Adipocyte (in vitro differentiated cells): ENCODE measurements at regions not wholly inside any gene's neighbourhood (a gene's known extent, or its start where the extent isn't known, plus 50 kb on each side); places are given as distances from the start of the nearest gene placed in this dataset.

ENCODE experiments used
- DNase-seq: peaks from one replicate; pipeline ENCODE4 v3.0.0-alpha.2; 2015; ENCODE audit warnings: low read depth
- H3K27me3 ChIP-seq: replicated peaks from 2 replicates; pipeline ENCODE4 v1.7.0; 2013; ENCODE audit warnings: mild to moderate bottlenecking, low read length, moderate library complexity; ENCODE audit not compliant: control insufficient read depth, insufficient read depth
- H3K36me3 ChIP-seq: 2 replicates; pipeline ENCODE4 v1.7.0; 2013; ENCODE audit warnings: low read length, mild to moderate bottlenecking, moderate library complexity; ENCODE audit not compliant: control insufficient read depth, insufficient read depth, severe bottlenecking
- H3K4me1 ChIP-seq: 2 replicates; pipeline ENCODE4 v1.7.0; 2013; ENCODE audit warnings: mild to moderate bottlenecking, low read length, moderate library complexity; ENCODE audit not compliant: control insufficient read depth, insufficient read depth
- H3K4me3 ChIP-seq: 2 replicates; pipeline ENCODE4 v1.7.0; 2013; ENCODE audit warnings: mild to moderate bottlenecking, low read length, moderate library complexity
- H3K9ac ChIP-seq: 2 replicates; pipeline ENCODE4 v1.7.0; 2013; ENCODE audit warnings: mild to moderate bottlenecking, low read length, moderate library complexity
- H3K9me3 ChIP-seq: 2 replicates; pipeline ENCODE4 v1.7.0; 2013; ENCODE audit warnings: mild to moderate bottlenecking, low read length, moderate library complexity; ENCODE audit not compliant: control insufficient read depth

GRCh38 chr3:146308682-146309081 is 57.8 kb upstream of the PLSCR4 start:
- H3K27me3 ChIP-seq: no peaks in the 10 kb centered on the region
- peak overlapping the region; percentile 76 for H3K4me3 ChIP-seq
- no peaks in the 10 kb centered on the region for H3K36me3 ChIP-seq
- peaks cover 10% of the 10 kb centered on the region for H3K9me3 ChIP-seq
- H3K4me1 ChIP-seq: peaks cover 28% of the 10 kb centered on the region
- peak overlapping the region; percentile 84 for H3K9ac ChIP-seq
- DNase-seq: peak; percentile 70

DNA sequence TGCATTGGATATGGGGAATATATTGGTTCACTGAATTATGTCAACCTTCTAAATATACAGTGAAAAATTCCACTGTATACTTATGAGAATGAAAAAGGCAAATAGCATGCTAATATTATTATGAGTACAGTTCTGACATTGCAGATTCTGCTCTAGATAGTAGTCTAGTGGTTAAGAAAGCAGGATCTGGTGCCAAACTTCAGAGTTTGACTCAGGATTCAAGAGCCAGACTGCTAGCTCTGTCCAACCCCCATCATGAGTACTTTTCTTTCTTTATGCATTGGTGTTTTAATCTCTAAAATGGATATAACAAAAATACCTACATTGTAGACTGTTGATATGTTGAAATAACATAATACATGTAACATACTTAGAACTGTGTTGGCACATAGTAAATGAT is 57.3 kb upstream of the PLSCR4 start:
- Histone ChIP-seq H3K27me3 (no peaks in the 10 kb centered on the region), H3K9ac (peak overlapping the region; percentile 84), H3K4me1 (peaks cover 24% of the 10 kb centered on the region), H3K4me3 (peak overlapping the region; percentile 76), H3K36me3 (no peaks in the 10 kb centered on the region), H3K9me3 (peaks cover 10% of the 10 kb centered on the region)
- DNase-seq: peak; percentile 84

GRCh38 chr3:146307456-146307725 is 56.5 kb upstream of the PLSCR4 start:
- Histone ChIP-seq H3K27me3 (no peaks in the 10 kb centered on the region), H3K4me1 (peaks cover 21% of the 10 kb centered on the region), H3K9ac (peak overlapping the region; percentile 84), H3K4me3 (no peak overlapping the region), H3K9me3 (peaks cover 10% of the 10 kb centered on the region), H3K36me3 (no peaks in the 10 kb centered on the region)
- DNase-seq: no peak

DNA sequence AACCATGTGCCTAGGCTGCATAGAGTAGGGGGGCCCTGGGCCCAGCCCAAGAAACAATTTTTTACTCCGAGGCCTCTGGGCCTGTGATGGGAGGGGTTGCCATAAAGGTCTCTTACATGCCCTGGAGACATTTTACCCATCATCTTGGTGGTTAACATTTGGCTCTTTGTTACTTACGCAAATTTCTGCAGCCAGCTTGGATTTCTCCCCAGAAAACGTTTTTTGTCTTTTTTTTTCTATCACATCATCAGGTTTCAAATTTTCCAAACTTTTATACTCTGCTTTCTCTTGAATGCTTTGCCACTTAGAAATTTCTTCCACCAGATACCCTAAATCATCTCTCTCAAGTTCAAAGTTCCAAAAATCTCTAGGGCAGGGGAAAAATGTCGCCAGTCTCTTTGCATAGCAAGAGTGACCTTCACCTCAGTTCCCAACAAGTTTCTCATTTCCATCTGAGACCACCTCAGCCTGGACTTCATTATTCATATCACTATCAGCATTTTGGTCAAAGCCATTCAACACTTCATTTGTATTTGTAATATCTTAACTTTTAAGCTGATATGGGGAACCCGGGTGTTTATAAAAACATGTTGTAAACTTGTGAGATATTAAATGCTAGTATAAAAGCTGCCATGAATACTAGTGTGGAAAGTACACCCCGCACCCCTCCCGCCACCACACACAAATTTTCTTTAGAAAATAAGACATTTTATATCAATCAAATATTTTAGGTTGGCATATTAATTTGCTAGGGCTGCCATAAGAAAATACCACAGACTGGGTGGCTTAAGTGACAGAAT is 56.0 kb upstream of the PLSCR4 start:
- peaks cover 21% of the 10 kb centered on the region for H3K4me1 ChIP-seq
- H3K4me3 ChIP-seq: no peak overlapping the region
- peaks cover 10% of the 10 kb centered on the region for H3K9me3 ChIP-seq
- H3K36me3 ChIP-seq: no peaks in the 10 kb centered on the region
- no peak overlapping the region for H3K9ac ChIP-seq
- DNase-seq: no peak
- no peaks in the 10 kb centered on the region for H3K27me3 ChIP-seq

GRCh38 chr3:146305808-146306423 is 55.0 kb upstream of the PLSCR4 start:
- Histone ChIP-seq H3K4me3 (no peak overlapping the region), H3K36me3 (no peaks in the 10 kb centered on the region), H3K4me1 (peaks cover 21% of the 10 kb centered on the region), H3K27me3 (no peaks in the 10 kb centered on the region), H3K9ac (no peak overlapping the region), H3K9me3 (peaks cover 4% of the 10 kb centered on the region)
- no peak for DNase-seq

DNA sequence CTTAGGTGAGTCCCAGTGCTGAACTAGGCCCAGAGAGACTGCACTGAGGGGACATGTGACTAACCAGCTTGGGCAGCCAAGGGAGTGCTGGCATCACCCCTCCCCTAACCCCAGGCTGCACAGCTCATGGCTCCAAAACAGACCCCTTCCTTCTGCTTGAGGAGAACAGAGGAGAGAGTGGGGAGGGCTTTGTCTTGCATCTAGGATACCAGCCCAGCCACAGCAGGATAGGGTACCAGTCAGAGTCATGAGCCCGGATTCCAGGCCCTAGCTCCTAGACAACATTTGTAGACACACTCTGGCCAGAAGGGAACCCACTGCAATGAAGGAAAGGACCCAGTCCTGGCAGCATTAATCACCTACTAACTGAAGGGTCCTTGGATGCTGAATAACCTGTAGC is 49.9 kb upstream of the PLSCR4 start:
- no peaks in the 10 kb centered on the region for H3K27me3 ChIP-seq
- no peaks in the 10 kb centered on the region for H3K9me3 ChIP-seq
- DNase-seq: no peak
- H3K4me3 ChIP-seq: no peak overlapping the region
- no peak overlapping the region for H3K9ac ChIP-seq
- H3K4me1 ChIP-seq: peaks cover 6% of the 10 kb centered on the region
- H3K36me3 ChIP-seq: no peaks in the 10 kb centered on the region
